ELR (cell line): ENCODE measurements at regions not wholly inside any gene's neighbourhood (a gene's known extent, or its start where the extent isn't known, plus 50 kb on each side); places are given as distances from the start of the nearest gene placed in this dataset.
A peak's percentile ranks its signal among the peaks of the same experiment; 100 is the strongest.
"Not testable (repeated sequence)": the region's sequence is repeated elsewhere in the genome, so short reads cannot be mapped to it uniquely, and the experiment has no call there.

ENCODE experiments used
- DNase-seq: peaks from one replicate; pipeline ENCODE4 v3.0.0-alpha.2; 2015; ENCODE audit warnings: low read depth

DNA sequence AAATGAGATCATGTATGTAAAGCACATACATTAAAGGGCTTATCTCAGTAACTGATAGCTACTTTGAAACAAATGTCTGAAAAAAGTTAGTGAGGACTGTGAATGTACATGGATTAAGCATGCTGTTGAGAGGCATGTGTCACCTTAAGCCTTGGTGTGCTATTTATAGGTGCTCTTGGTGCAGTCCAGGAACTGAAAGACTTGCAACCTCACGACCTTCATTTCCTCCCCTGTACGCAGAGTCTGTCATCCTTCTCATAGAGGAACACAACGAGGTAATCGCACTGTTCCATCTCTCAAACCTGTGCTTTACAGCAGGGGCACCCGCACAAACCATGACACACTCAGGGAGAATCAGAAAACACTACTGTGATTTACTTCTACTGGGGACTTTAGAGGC, 65.6 kb downstream of the UFM1 start:
- peak; percentile 6 for DNase-seq

DNA sequence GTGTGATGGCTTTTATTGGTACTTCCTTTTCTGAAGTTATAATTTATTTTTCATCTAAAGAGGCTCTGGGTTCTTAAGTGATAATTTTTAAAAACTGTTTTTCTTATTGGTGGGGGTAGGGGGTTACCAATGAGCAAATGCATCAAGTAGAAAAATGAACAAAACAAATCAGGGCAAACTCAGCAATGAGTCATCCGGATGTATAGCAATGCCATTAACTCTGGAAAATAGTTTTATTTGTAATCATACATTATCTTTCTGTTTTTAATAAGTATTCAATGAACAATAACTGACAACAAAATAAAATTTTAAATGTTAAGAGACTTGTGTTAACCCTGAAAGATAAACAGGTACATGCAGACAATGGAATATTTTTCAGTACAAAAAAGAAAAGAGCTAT, 67.6 kb downstream of the UFM1 start:
- DNase-seq = peak; percentile 51

DNA sequence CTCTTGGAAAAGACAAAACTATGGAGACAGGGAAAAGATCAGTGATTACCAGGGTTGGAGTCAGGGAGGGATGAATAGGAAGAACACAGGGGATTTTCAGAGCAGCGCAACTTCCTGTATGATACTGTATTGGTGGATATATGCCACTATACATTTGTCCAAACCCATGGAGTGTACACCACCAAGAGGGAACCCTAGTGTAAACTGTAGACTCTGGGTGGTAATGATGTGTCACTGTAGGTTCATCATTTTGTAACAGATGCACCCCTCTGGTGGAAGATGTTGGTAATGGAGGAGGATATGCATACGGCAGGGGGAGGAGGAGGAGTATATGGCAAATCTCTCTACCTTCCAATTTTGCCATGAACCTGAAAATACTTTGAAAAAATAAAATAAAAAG, 68.1 kb downstream of the UFM1 start:
- DNase-seq = peak; percentile 61

DNA sequence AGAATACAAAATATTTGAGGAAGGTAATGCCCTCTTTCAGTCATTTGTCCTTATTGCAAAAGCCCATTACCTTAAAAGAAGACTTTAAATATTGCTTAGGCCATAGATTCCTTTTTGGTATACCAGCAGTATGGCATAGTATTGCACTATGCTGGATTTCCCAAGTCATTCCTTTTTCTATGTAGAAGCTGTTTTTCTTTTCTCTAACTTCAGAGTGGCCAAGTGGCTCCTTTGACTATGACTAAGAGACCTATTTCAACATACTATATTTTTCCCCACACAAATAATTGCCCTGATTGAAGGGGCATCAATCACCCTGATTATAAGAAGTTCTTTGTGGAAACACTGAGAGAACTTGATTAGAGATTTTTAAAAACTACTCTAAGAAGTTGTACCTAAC, 68.6 kb downstream of the UFM1 start:
- DNase-seq = no peak

DNA sequence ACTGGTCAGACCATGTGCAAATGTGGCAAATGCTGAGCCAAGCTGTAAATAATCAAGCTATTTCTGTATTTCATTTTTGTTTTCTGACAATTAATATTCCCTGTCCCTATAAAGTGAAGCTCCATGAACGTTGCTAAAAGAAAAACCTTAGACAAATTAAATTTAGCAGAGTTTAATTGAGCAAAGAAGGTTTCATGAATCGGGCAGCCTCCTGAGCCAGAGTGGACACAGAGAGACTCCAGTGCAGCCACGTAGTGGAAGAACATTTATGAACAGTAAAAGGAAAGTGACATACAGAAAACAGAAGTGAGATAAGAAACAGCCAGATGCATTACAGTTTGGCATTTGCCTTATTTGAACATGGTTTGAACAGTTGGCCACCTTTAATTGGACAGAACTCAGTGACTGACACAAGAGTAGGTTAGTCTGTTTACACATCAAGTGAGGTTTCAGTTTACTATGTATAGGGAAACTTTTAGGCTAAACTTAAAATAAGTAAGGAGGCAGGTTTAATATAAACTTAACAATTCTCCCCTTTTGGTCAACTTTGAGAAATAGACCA, 69.7 kb downstream of the UFM1 start:
- no peak for DNase-seq

- DNase-seq = no peak
Observed at GRCh38 chr13:38421590-38422560, 72.2 kb downstream of the UFM1 start.

DNA sequence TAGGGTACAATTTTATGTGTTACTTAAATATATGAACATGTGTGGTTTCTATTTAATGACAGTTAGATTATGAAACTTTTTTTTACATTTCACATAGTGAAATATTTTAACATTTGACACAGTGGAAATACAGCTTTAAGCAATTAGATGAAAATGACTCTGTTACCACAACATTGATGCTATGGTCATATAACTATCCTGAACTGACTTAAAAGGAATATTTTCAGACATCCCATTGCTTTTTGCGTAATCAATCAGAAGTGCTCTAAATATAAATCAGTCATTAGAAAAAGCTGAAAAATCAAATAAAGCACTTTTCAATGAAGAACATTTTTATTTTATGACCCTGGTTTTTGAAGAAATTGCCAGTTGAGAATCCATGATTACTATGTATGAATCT, 80.3 kb downstream of the UFM1 start:
- DNase-seq = no peak

GRCh38 chr13:38430796-38431195, 81.1 kb downstream of the UFM1 start:
- peak; percentile 11 for DNase-seq

DNA sequence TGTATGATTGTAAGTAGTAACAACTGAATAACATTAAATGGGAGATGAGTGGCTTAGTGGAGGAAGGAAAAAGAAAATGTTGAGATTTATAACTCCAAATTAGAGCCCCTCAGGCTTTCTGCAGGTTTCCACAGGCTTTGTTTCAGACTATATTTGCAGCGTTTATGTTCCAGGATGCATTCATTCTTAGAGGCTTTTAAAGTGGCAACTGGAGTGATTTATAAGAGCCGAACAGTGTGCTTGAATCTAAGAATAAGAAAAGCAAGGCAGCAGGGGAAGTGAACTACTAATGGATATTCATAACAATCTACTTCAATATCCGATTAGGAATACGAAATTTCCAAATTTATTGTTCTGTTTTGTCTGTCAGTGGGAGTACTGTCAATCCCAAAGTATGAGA, 91.0 kb downstream of the UFM1 start:
- no peak for DNase-seq

DNA sequence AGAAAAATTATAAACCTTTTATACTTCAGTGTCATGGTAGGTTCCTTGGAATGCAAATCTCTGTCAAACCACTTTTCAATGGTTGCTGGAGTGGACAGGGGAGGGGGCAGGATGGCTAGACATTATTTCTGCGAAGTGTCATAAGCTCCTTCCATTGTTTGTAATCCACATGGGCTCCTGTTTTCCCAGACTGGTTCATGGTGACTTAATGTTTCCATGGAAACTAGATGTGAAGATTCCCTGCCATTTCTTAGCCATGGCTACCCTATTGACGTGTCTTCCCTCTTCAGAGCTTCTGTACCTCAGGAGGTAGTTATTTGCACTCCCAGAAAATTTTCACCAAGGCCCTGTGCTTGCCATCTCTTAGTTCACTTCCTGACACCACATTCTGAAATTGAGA, 95.3 kb downstream of the UFM1 start:
- no peak for DNase-seq

GRCh38 chr13:38452656-38453055, 103.0 kb downstream of the UFM1 start:
- DNase-seq = no peak

DNA sequence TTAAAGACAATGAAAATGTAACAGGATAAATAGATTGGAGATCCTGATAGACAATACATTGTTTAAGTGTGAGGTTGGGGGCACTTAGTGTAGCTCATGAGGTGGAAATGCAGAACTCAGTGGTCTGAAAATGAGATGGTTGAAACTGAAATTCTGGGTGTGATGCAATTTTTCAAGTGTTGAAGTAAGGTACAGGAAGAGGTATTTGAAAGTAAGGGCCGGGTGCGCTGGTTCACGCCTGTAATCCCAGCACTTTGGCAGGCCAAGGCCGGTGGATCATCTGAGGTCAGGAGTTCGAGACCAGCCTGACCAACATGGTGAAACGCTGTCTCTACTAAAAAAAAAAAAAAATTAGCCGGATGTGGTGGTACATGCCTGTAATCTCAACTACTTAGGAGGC, 113.0 kb downstream of the UFM1 start:
- no peak for DNase-seq

GRCh38 chr13:38463048-38463447, 113.4 kb downstream of the UFM1 start:
- no peak for DNase-seq

GRCh38 chr13:38472411-38472810, 122.8 kb downstream of the UFM1 start:
- not testable (repeated sequence) for DNase-seq

DNA sequence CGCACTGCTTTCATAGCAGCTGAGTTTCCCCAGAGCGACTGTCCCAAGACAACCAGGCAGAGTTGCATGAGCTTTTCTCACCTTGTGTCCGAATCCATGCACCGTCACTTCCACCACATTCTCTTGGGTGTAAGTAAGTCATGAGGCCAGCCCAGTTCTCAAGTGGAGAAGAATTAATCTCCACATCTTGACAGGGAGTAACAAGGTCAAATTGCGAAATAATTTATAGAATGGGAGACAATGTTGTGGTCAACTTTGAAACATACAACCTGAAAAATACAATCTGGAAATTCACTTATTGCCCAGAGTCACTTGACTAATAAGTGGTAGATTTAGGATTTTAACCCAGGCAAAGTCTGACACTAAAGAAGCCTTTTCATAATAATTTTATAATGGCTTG, 123.7 kb downstream of the UFM1 start:
- no peak for DNase-seq

DNA sequence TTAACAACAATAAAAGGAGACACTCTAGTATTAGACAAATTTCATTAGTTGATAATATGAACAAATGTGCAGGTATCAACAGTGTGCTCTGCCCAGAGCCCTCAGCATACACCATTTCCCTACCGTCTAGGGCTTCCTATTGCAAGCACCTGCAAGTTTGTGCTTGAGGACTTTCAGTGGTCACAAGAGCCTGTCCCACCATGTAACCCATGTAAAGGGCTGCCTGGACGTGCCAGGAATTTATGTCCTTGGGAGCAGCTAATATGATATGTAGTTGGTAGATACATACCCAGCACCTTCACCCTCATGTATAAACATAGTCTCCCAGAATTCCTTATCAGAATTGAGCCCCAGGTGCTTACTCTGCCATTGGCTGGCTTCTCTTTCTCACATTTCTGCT, 128.0 kb downstream of the UFM1 start:
- no peak for DNase-seq

DNA sequence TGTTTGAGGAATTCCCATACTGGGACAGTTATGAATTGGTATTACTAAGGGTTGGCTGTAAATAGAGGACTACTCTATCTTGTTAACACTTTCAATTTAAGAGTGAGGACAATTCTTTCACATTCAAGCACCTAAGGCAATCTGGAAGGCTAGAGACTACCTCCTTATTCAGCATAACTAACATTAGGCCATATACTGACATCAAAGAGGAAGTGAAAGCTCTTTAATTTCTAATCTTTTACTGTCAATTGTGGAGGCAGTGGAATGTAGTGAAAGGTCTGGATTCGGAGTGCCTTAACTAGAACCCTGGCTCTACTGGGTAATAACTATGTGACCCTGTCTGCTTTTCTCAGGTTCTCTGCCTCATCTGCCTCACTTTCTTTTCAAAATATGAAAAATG, 134.0 kb downstream of the UFM1 start:
- no peak for DNase-seq

DNA sequence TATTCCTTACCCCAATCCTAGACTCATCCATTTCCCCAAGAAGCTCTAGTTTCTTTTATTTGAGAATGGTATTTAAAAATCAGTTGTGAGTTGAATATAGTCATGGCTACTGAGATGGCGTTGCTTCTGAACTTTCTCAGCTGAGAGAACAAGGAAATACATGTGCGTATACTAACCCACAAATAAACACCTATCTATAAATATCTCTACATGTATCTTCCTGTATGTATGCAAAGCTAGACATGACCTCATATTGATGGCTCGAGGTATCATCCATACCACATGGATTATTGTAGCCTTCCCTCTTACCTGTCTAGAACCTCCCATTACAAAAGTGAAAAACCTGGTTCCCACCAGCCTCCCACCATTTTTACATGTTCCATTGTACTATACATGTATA, 141.0 kb downstream of the UFM1 start:
- DNase-seq = no peak

DNA sequence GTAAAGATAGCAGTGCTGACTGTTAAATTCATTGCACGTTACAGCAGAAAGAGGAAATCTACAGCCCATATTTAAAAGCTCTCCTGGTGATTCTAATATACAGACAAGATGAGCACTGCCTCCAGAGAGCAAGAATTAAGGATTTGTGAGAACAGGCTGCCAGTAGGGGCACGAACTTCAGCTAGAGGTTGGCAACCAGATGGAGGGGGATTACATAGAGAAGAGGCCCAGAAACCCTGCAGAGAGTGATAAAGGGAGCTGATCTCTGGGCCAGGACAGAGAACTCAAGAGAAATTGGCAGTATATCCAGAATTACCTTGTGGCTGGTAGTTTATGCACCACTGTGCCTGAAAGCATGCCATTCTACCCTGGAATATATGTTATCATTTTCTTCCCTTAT, 144.8 kb downstream of the UFM1 start:
- no peak for DNase-seq

DNA sequence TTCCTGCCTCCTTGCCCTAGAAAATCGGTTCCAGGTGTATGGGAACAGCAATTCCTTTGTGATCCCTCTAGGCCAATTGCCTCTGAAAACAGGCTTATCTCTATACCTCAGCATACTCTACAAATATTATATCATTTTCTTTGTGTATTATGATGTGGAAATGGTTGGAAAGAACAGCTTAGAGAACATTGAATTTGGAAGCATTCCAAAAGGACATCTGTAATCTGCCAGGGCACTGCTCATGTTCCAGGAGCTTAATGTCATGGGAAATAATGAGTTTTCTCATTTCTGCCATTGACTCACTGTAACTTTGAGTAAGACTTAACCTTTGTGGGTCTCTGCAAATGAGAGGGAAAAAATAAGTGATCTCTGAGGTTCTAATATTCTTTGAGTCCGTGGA, 147.3 kb downstream of the UFM1 start:
- DNase-seq = no peak

DNA sequence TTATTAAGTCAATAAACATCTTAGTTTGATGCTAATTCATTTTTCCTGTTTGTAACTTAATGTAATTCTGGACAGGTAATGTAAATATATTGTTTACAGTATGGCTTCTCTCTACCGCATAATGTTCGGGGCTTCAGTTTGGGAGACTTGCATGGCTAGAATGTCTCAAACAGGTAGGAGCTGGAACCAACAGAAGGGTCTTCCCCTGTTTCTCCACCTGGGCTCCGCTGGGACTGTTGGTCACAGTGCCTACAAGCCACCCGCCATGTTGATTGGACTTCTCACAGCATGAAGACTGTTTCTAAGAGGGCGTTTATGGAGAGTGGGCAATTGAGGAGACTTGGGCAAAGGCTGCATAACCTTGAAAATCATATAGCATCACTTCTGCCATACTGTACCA, 148.6 kb downstream of the UFM1 start:
- no peak for DNase-seq

DNA sequence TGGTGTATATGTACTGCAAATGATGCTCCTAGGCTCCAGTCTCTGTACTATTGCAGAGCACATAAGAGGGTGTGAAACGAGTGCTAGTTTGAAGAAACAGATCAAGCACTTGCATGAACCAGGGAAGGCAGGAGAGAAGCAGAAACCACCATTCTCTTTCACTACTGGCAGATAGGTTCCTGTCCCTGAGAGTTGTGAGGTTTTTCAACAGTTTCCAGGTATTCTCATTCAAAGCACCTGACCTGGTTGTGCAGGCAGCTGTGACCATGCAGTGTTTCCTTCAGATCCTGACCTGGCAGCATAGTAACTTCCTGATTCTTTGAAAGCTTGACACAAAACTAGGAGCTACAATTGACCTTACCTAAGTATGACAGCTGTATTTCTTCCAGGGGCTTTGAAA, 164.9 kb downstream of the UFM1 start:
- DNase-seq = no peak

GRCh38 chr13:38518328-38518727, 168.5 kb upstream of the FREM2 start:
- DNase-seq = no peak
